H1 (cell line): ENCODE measurements at regions not wholly inside any gene's neighbourhood (a gene's known extent, or its start where the extent isn't known, plus 50 kb on each side); places are given as distances from the start of the nearest gene placed in this dataset.

Experiments used
- CTCF ChIA-PET: fragments of 300-600 bp; sonication (Branson Sonifier 250); formaldehyde crosslinking; loops from one replicate; lab custom pipeline; 2021; ENCODE audit not compliant: partially characterized antibody; lab: Charles Lee
- POLR2A ChIA-PET: fragments of 300-600 bp; sonication (Branson Sonifier 250); formaldehyde crosslinking; loops from one replicate; lab custom pipeline; 2021; ENCODE audit warnings: inconsistent platforms; ENCODE audit not compliant: partially characterized antibody; lab: Charles Lee
- DNase-seq, 2 experiments: peaks; one replicate each; pipeline versions ENCODE4 v3.0.0 to v3.0.0-alpha.2; 2010 to 2022; ENCODE audit warnings: low spot score in 2 of 2, low read depth in 1 of 2, mixed read lengths in 1 of 2
- FAIRE-seq: peaks from 2 replicates; lab custom pipeline; 2011; peaks lifted over from hg19 to GRCh38; lab: Jason Lieb, UNC
- H2AFZ ChIP-seq: 2 replicates; pipeline ENCODE4 v1.8.1; 2012; ENCODE audit warnings: low read length, inconsistent platforms
- H2AK5ac ChIP-seq: 2 replicates; pipeline ENCODE4 v1.6.1; 2013; ENCODE audit warnings: low read depth, low read length
- H2BK120ac ChIP-seq: replicated peaks from 2 replicates; pipeline ENCODE3; 2013; ENCODE audit warnings: low read depth, low read length, inconsistent platforms
- H2BK12ac ChIP-seq: 2 replicates; pipeline ENCODE4 v1.6.1; 2013; ENCODE audit warnings: low read depth, low read length
- H2BK15ac ChIP-seq: 2 replicates; pipeline ENCODE4 v1.6.1; 2013; ENCODE audit warnings: low read length
- H2BK20ac ChIP-seq: 2 replicates; pipeline ENCODE4 v1.6.1; 2013; ENCODE audit warnings: low read length
- H2BK5ac ChIP-seq: 2 replicates; pipeline ENCODE4 v1.6.1; 2013; ENCODE audit warnings: low read depth, low read length
- H3K14ac ChIP-seq: 2 replicates; pipeline ENCODE4 v1.6.1; 2013; ENCODE audit warnings: inconsistent platforms; ENCODE audit not compliant: insufficient read length
- H3K18ac ChIP-seq: 2 replicates; pipeline ENCODE4 v1.6.1; 2013; ENCODE audit warnings: low read length; ENCODE audit errors: extremely low read depth
- H3K23ac ChIP-seq: 2 replicates; pipeline ENCODE4 v1.6.1; 2013; ENCODE audit warnings: inconsistent platforms; ENCODE audit not compliant: insufficient read length
- H3K23me2 ChIP-seq: 2 replicates; pipeline ENCODE4 v1.6.1; 2013; ENCODE audit warnings: low read depth, low read length
- H3K27ac ChIP-seq: 2 replicates; pipeline ENCODE4 v1.6.1; 2011; ENCODE audit warnings: low read depth, low read length, inconsistent platforms
- H3K27me3 ChIP-seq, 4 experiments: replicated peaks in 1 of 4; 1 replicate in 1 of 4; 2 replicates in 3 of 4; pipeline versions ENCODE4 v1.6.1 to v1.8.1; 2011 to 2013; ENCODE audit warnings: low read length in 3 of 4, mild to moderate bottlenecking in 3 of 4, inconsistent platforms in 2 of 4, mixed read lengths in 2 of 4, moderate library complexity in 1 of 4; ENCODE audit not compliant: control insufficient read depth in 3 of 4, insufficient read depth in 3 of 4; ENCODE audit errors: extremely low read depth in 1 of 4
- H3K36me3 ChIP-seq, 4 experiments: 2 replicates each; pipeline versions ENCODE4 v1.6.1 to v1.8.1; 2011 to 2013; ENCODE audit warnings: mild to moderate bottlenecking in 4 of 4, low read length in 3 of 4, moderate library complexity in 2 of 4, control low read depth in 1 of 4, inconsistent platforms in 1 of 4; ENCODE audit not compliant: insufficient read depth in 4 of 4, control insufficient read depth in 2 of 4
- H3K4ac ChIP-seq: replicated peaks from 2 replicates; pipeline ENCODE3; 2013; ENCODE audit warnings: low read length, low read depth, mixed read lengths, inconsistent platforms; ENCODE audit not compliant: insufficient read length
- H3K4me1 ChIP-seq, 4 experiments: replicated peaks in 1 of 4; 1 replicate in 1 of 4; 2 replicates in 3 of 4; pipeline versions ENCODE4 v1.6.1 to v1.8.1; 2011 to 2013; ENCODE audit warnings: low read length in 3 of 4, inconsistent platforms in 2 of 4, mixed read lengths in 1 of 4; ENCODE audit not compliant: insufficient read depth in 4 of 4, control insufficient read depth in 3 of 4
- H3K4me2 ChIP-seq, 2 experiments: 2 replicates each; pipeline versions ENCODE4 v1.6.1 to v1.8.1; 2011 to 2013; ENCODE audit warnings: low read depth in 2 of 2, low read length in 2 of 2, control low read depth in 1 of 2, inconsistent platforms in 1 of 2, mild to moderate bottlenecking in 1 of 2; ENCODE audit not compliant: insufficient read depth in 1 of 2
- H3K4me3 ChIP-seq, 4 experiments: fragments of 200-600, 300-600 bp in 1 of 4; sonication (generic), shearing (Covaris generic), sonication (Bioruptor Twin) in 1 of 4; 2 replicates each; pipeline versions ENCODE4 v1.5.1 to v1.8.1; 2011 to 2016; ENCODE audit warnings: low read length in 4 of 4, low read depth in 3 of 4, control low read depth in 2 of 4, inconsistent platforms in 2 of 4, mild to moderate bottlenecking in 2 of 4, mixed read lengths in 1 of 4, moderate library complexity in 1 of 4; ENCODE audit not compliant: insufficient read depth in 2 of 4; ENCODE audit errors: extremely low read depth in 1 of 4
- H3K56ac ChIP-seq: replicated peaks from 2 replicates; pipeline ENCODE3; 2013; ENCODE audit warnings: low read depth, mild to moderate bottlenecking, mixed read lengths, low read length, inconsistent platforms; ENCODE audit not compliant: insufficient read length
- H3K79me1 ChIP-seq: 2 replicates; pipeline ENCODE4 v1.6.1; 2013; ENCODE audit warnings: low read depth, low read length, control low read depth
- H3K79me2 ChIP-seq, 2 experiments: 2 replicates each; pipeline versions ENCODE4 v1.6.1 to v1.8.1; 2012 to 2013; ENCODE audit warnings: low read length in 2 of 2, mild to moderate bottlenecking in 2 of 2, inconsistent platforms in 1 of 2; ENCODE audit not compliant: insufficient read depth in 2 of 2, control insufficient read depth in 1 of 2
- H3K9ac ChIP-seq, 4 experiments: replicated peaks in 1 of 4; 1 replicate in 1 of 4; 2 replicates in 3 of 4; pipeline versions ENCODE4 v1.6.1 to v1.8.1; 2011 to 2013; ENCODE audit warnings: low read depth in 3 of 4, low read length in 3 of 4, control low read depth in 2 of 4, mild to moderate bottlenecking in 2 of 4, moderate library complexity in 2 of 4, inconsistent platforms in 1 of 4; ENCODE audit errors: extremely low read depth in 1 of 4
- H3K9me3 ChIP-seq, 2 experiments: 2 replicates each; pipeline versions ENCODE4 v1.6.1 to v1.8.1; 2012 to 2013; ENCODE audit warnings: mild to moderate bottlenecking in 2 of 2, moderate library complexity in 2 of 2, control low read depth in 1 of 2, inconsistent platforms in 1 of 2, low read depth in 1 of 2, low read length in 1 of 2, mixed read lengths in 1 of 2; ENCODE audit not compliant: insufficient read depth in 2 of 2
- H4K20me1 ChIP-seq, 2 experiments: replicated peaks in 1 of 2; 2 replicates each; pipeline versions ENCODE3 to v1.8.1; 2011 to 2013; ENCODE audit warnings: inconsistent platforms in 2 of 2, low read length in 2 of 2, mild to moderate bottlenecking in 1 of 2; ENCODE audit not compliant: insufficient read depth in 2 of 2, control insufficient read depth in 1 of 2
- H4K5ac ChIP-seq: 2 replicates; pipeline ENCODE4 v1.6.1; 2013; ENCODE audit warnings: low read length, low read depth, mixed read lengths, inconsistent platforms; ENCODE audit not compliant: insufficient read length
- H4K8ac ChIP-seq: 2 replicates; pipeline ENCODE4 v1.8.0; 2013; ENCODE audit warnings: mild to moderate bottlenecking, moderate library complexity, low read length, inconsistent platforms; ENCODE audit not compliant: insufficient read depth; ENCODE audit errors: extremely low read depth
- H4K91ac ChIP-seq: replicated peaks from 2 replicates; pipeline ENCODE3; 2013; ENCODE audit warnings: low read length, mixed read lengths, inconsistent platforms; ENCODE audit not compliant: insufficient read length
- BCL11A ChIP-seq, 2 experiments: IDR thresholded peaks; one replicate each; pipeline ENCODE4 v1.6.1; 2011; ENCODE audit warnings: low read depth in 2 of 2, low read length in 2 of 2, mild to moderate bottlenecking in 2 of 2
- CHD1 ChIP-seq: IDR thresholded peaks from 2 replicates; pipeline ENCODE4 v1.6.1; 2012; ENCODE audit warnings: low read depth, low read length, improper control_type of control experiment
- HDAC6 ChIP-seq: IDR thresholded peaks from one replicate; pipeline ENCODE4 v1.7.1; 2012; ENCODE audit warnings: low read depth, mild to moderate bottlenecking, inconsistent platforms, low read length, moderate library complexity
- KDM5A ChIP-seq: fragments of 200-600 bp; IDR thresholded peaks from 2 replicates; pipeline ENCODE4 v1.7.1; 2012; ENCODE audit warnings: mild to moderate bottlenecking, low read length, inconsistent platforms, mixed read lengths
- RAD21 ChIP-seq, 2 experiments: IDR thresholded peaks in 1 of 2; conservative IDR thresholded peaks in 1 of 2; 2 replicates each; pipeline ENCODE4 v1.6.1; 2011; ENCODE audit warnings: low read depth in 2 of 2, low read length in 2 of 2, improper control_type of control experiment in 1 of 2, inconsistent platforms in 1 of 2, mild to moderate bottlenecking in 1 of 2, moderate library complexity in 1 of 2
- SP4 ChIP-seq: IDR thresholded peaks from 2 replicates; pipeline ENCODE4 v1.6.1; 2012; ENCODE audit warnings: low read length, inconsistent platforms
- SRF ChIP-seq: IDR thresholded peaks from 2 replicates; pipeline ENCODE4 v1.6.1; 2011; ENCODE audit warnings: mild to moderate bottlenecking, low read depth, low read length, moderate library complexity
- WGBS, 2 experiments: shearing (Covaris generic) in 1 of 2; methylation state at CpG; one replicate each; pipeline versions ENCODE4 v1.1.6 to v1.1.7; 2013 to 2015; ENCODE audit warnings: low lambda C conversion rate in 2 of 2, mixed read lengths in 2 of 2, inconsistent platforms in 1 of 2, low coverage in 1 of 2, missing lambda C conversion rate in 1 of 2; ENCODE audit not compliant: insufficient replicate concordance in 2 of 2, insufficient coverage in 1 of 2, insufficient read length in 1 of 2; ENCODE audit errors: extremely low coverage in 1 of 2, missing lambda C conversion rate in 1 of 2; 5-methylcytosine and 5-hydroxymethylcytosine counted together

DNA sequence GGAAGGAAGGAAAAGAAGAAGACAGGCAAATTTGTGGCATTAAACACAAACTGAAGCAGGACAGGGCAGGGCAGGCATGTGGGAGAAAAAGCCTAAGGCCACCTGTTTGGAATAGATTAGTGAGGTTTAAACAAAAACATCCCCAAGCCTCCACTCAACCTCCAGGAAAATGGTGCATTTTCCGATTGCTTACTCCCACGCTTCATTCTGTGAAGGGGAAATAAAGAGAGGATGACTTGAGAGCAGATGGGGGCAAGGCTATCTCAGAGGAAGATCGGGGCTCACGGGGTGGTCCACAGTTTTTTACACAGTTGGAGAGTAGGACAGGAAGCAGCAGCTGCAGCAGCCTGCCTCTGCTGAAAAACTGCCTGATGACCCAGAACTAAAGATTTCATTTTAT is 250.9 kb downstream of the DUSP6 start:
- H3K9ac ChIP-seq, result no peak overlapping the region
- no peaks in the 10 kb centered on the region for H3K27me3 ChIP-seq
- ChIA-PET CTCF (no interaction called here), POLR2A (no interaction called here)
- no peaks in the 10 kb centered on the region for H3K79me2 ChIP-seq
- no peaks in the 10 kb centered on the region for H3K9me3 ChIP-seq
- no peaks in the 10 kb centered on the region for H3K36me3 ChIP-seq
- H4K91ac ChIP-seq, result no peak overlapping the region
- DNase-seq, result no peak
- H2AFZ ChIP-seq, result no peak overlapping the region
- no peaks in the 10 kb centered on the region for H3K79me1 ChIP-seq
- no peak overlapping the region for H2BK20ac ChIP-seq
- H4K20me1 ChIP-seq, result no peaks in the 10 kb centered on the region
- H2BK5ac ChIP-seq, result no peak overlapping the region
- 87% methylated on average over 4 of the region's 4 CpGs; no CpG with 5 or more reads in 1 of the 2 experiments for WGBS, 2 experiments
- no peak overlapping the region for H3K4me2 ChIP-seq
- H2BK15ac ChIP-seq, result no peak overlapping the region
- no peak overlapping the region for H3K4ac ChIP-seq
- H3K4me1 ChIP-seq, result peaks cover 7 to 27% (median 20%) of the 10 kb centered on the region in 4 experiments
- no peak overlapping the region for H2BK12ac ChIP-seq
- no peak for TF ChIP-seq KDM5A
- no peak for TF ChIP-seq SP4
- no peak for TF ChIP-seq SRF
- no peak for TF ChIP-seq RAD21 (IDR thresholded peaks at IDR 0.05 in 1 of 2, conservative IDR thresholded peaks at IDR 0.05 in 1 of 2; ENCODE audit: low read depth in 2 of 2, low read length in 2 of 2)
- TF ChIP-seq CHD1, result no peak
- TF ChIP-seq BCL11A (IDR thresholded peaks at IDR 0.05; ENCODE audit: low read depth in 2 of 2, low read length in 2 of 2), result no peak
- TF ChIP-seq HDAC6, result no peak
- H2AK5ac ChIP-seq, result no peak overlapping the region
- no peak overlapping the region for H4K8ac ChIP-seq
- H3K23ac ChIP-seq, result no peak overlapping the region
- no peaks in the 10 kb centered on the region for H3K23me2 ChIP-seq
- no peak overlapping the region for H3K14ac ChIP-seq
- no peak overlapping the region for H3K18ac ChIP-seq
- no peak overlapping the region for H3K56ac ChIP-seq
- H3K4me3 ChIP-seq, result no peak overlapping the region
- FAIRE-seq, result no peak
- no peak overlapping the region for H3K27ac ChIP-seq
- H2BK120ac ChIP-seq, result no peak overlapping the region
- no peak overlapping the region for H4K5ac ChIP-seq
